Liver (tissue), 8 donors: ENCODE measurements at regions not wholly inside any gene's neighbourhood (a gene's known extent, or its start where the extent isn't known, plus 50 kb on each side); places are given as distances from the start of the nearest gene placed in this dataset.
"Not testable (repeated sequence)": the region's sequence is repeated elsewhere in the genome, so short reads cannot be mapped to it uniquely, and the experiment has no call there.

ENCODE experiments used
- DNase-seq: peaks from one replicate; pipeline ENCODE4 v3.0.0-alpha.2; 2017; ENCODE audit warnings: low spot score
- H3K27ac ChIP-seq, 2 donors: one replicate each; pipeline ENCODE4 v1.7.0; 2013; ENCODE audit warnings: inconsistent platforms in 2 of 2, low read length in 2 of 2, control low read depth in 1 of 2, low read depth in 1 of 2, mild to moderate bottlenecking in 1 of 2
- H3K27me3 ChIP-seq, 4 donors: one replicate each; pipeline versions ENCODE4 v1.6.1 to v1.7.0; 2013; ENCODE audit warnings: low read length in 3 of 4, inconsistent platforms in 1 of 4, mild to moderate bottlenecking in 1 of 4, moderate library complexity in 1 of 4; ENCODE audit not compliant: control insufficient read depth in 4 of 4, insufficient read depth in 4 of 4
- H3K36me3 ChIP-seq, 4 donors: one replicate each; pipeline versions ENCODE4 v1.6.1 to v1.7.0; 2013; ENCODE audit warnings: low read length in 3 of 4, mild to moderate bottlenecking in 3 of 4, low read depth in 1 of 4, moderate library complexity in 1 of 4; ENCODE audit not compliant: control insufficient read depth in 4 of 4, insufficient read depth in 3 of 4
- H3K4me1 ChIP-seq, 4 donors: one replicate each; pipeline versions ENCODE4 v1.6.1 to v1.7.0; 2013; ENCODE audit warnings: low read length in 3 of 4, mild to moderate bottlenecking in 3 of 4, moderate library complexity in 1 of 4; ENCODE audit not compliant: control insufficient read depth in 4 of 4, insufficient read depth in 4 of 4
- H3K4me3 ChIP-seq, 3 donors: one replicate each; pipeline versions ENCODE4 v1.6.1 to v1.7.0; 2013; ENCODE audit warnings: low read length in 3 of 3, control low read depth in 1 of 3, low read depth in 1 of 3, mild to moderate bottlenecking in 1 of 3
- H3K9ac ChIP-seq, 2 donors: one replicate each; pipeline ENCODE4 v1.7.0; 2013; ENCODE audit warnings: low read length in 2 of 2, mild to moderate bottlenecking in 2 of 2, moderate library complexity in 2 of 2, control low read depth in 1 of 2, low read depth in 1 of 2
- H3K9me3 ChIP-seq, 4 donors: one replicate each; pipeline versions ENCODE4 v1.6.1 to v1.7.0; 2013; ENCODE audit warnings: low read length in 3 of 4; ENCODE audit not compliant: control insufficient read depth in 4 of 4
- EGR1 ChIP-seq, 2 donors: IDR thresholded peaks; 2 replicates each; pipeline ENCODE4 v1.6.1; 2016 to 2018; ENCODE audit warnings: antibody characterized with exemption in 2 of 2, low read depth in 2 of 2
- FOXA1 ChIP-seq: IDR thresholded peaks from 2 replicates; pipeline ENCODE4 v1.6.1; 2016; ENCODE audit warnings: antibody characterized with exemption
- FOXA2 ChIP-seq: IDR thresholded peaks from 2 replicates; pipeline ENCODE4 v1.6.1; 2016; ENCODE audit warnings: antibody characterized with exemption
- GABPA ChIP-seq, 2 donors: IDR thresholded peaks in 1 of 2; conservative IDR thresholded peaks in 1 of 2; 2 replicates each; pipeline ENCODE4 v1.6.1; 2016; ENCODE audit warnings: antibody characterized with exemption in 2 of 2, mild to moderate bottlenecking in 1 of 2, moderate library complexity in 1 of 2
- HNF4G ChIP-seq: IDR thresholded peaks from 2 replicates; pipeline ENCODE4 v1.6.1; 2016; ENCODE audit warnings: antibody characterized with exemption
- JUND ChIP-seq, 2 donors: IDR thresholded peaks; 2 replicates each; pipeline ENCODE4 v1.6.1; 2016; ENCODE audit warnings: antibody characterized with exemption in 2 of 2
- RAD21 ChIP-seq, 2 donors: IDR thresholded peaks; 2 replicates each; pipeline ENCODE4 v1.6.1; 2016; ENCODE audit warnings: antibody characterized with exemption in 2 of 2, mild to moderate bottlenecking in 2 of 2
- RXRA ChIP-seq, 2 donors: IDR thresholded peaks; 2 replicates each; pipeline ENCODE4 v1.6.1; 2017 to 2018; ENCODE audit warnings: antibody characterized with exemption in 2 of 2, mild to moderate bottlenecking in 1 of 2
- SP1 ChIP-seq: IDR thresholded peaks from 2 replicates; pipeline ENCODE4 v1.6.1; 2018; ENCODE audit warnings: antibody characterized with exemption, mild to moderate bottlenecking
- TAF1 ChIP-seq: conservative IDR thresholded peaks from 2 replicates; pipeline ENCODE4 v1.6.1; 2016; ENCODE audit warnings: antibody characterized with exemption, mild to moderate bottlenecking
- YY1 ChIP-seq: IDR thresholded peaks from 2 replicates; pipeline ENCODE4 v1.6.1; 2016; ENCODE audit warnings: antibody characterized with exemption, mild to moderate bottlenecking
- WGBS: extraction: QIAGEN DNeasy Blood & Tissue Kit; methylation state at CpG from one replicate; pipeline ENCODE4 v1.1.7; 2013; 5-methylcytosine and 5-hydroxymethylcytosine counted together
- TF ChIP-seq, protein P1 (sequence below): fragments of 150-350 bp; IDR thresholded peaks from 2 replicates; pipeline ENCODE4 v1.5.1; 2017; ENCODE audit warnings: improper control_type of control experiment, low read depth, low read length; ENCODE audit not compliant: missing input control
- TF ChIP-seq, protein P2 (sequence below): IDR thresholded peaks from 2 replicates; pipeline ENCODE4 v1.6.1; 2016; ENCODE audit warnings: antibody characterized with exemption
- TF ChIP-seq, protein P3 (sequence below): IDR thresholded peaks from 2 replicates; pipeline ENCODE4 v1.6.1; 2016; ENCODE audit warnings: antibody characterized with exemption, mild to moderate bottlenecking
- donor health status: healthy.
- donor health status: healthy.
- donor health status: healthy.
- donor health status: healthy.
- donor health status: healthy.

DNA sequence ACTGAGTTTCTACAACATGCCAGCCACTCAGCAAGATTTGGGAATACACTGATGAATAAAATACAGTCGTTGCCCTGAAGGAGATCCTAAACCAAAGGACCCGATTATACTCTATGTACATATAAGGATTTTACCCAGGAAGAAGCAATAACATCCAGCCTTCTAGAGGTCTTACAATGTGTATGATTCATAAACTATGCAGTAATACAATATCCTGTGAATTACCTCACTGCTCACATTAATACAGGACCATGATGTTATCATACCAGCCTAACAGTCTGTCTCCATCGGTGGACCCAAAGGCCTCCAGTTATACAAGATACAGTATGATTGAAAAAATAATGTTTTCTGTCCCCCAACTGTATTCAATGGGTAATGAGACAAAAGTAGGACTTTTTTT is 310.5 kb upstream of the TRPM3 start:
- whole genome bisulfite sequencing, result 78% methylated on average over 3 of the region's 3 CpGs
- TF ChIP-seq EGR1 (IDR thresholded peaks at IDR 0.05; ENCODE audit: low read depth in 2 of 2) (no peak), YY1 (no peak), FOXA1 (no peak), FOXA2 (no peak), TAF1 (no peak), JUND (IDR thresholded peaks at IDR 0.05) (no peak), GABPA (IDR thresholded peaks at IDR 0.05 in 1 of 2, conservative IDR thresholded peaks at IDR 0.05 in 1 of 2) (no peak), RXRA (IDR thresholded peaks at IDR 0.05) (no peak), SP1 (no peak), HNF4G (no peak), RAD21 (IDR thresholded peaks at IDR 0.05) (no peak)
- TF ChIP-seq, protein P1, sequence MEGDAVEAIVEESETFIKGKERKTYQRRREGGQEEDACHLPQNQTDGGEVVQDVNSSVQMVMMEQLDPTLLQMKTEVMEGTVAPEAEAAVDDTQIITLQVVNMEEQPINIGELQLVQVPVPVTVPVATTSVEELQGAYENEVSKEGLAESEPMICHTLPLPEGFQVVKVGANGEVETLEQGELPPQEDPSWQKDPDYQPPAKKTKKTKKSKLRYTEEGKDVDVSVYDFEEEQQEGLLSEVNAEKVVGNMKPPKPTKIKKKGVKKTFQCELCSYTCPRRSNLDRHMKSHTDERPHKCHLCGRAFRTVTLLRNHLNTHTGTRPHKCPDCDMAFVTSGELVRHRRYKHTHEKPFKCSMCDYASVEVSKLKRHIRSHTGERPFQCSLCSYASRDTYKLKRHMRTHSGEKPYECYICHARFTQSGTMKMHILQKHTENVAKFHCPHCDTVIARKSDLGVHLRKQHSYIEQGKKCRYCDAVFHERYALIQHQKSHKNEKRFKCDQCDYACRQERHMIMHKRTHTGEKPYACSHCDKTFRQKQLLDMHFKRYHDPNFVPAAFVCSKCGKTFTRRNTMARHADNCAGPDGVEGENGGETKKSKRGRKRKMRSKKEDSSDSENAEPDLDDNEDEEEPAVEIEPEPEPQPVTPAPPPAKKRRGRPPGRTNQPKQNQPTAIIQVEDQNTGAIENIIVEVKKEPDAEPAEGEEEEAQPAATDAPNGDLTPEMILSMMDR, result no peak
- TF ChIP-seq, protein P2, sequence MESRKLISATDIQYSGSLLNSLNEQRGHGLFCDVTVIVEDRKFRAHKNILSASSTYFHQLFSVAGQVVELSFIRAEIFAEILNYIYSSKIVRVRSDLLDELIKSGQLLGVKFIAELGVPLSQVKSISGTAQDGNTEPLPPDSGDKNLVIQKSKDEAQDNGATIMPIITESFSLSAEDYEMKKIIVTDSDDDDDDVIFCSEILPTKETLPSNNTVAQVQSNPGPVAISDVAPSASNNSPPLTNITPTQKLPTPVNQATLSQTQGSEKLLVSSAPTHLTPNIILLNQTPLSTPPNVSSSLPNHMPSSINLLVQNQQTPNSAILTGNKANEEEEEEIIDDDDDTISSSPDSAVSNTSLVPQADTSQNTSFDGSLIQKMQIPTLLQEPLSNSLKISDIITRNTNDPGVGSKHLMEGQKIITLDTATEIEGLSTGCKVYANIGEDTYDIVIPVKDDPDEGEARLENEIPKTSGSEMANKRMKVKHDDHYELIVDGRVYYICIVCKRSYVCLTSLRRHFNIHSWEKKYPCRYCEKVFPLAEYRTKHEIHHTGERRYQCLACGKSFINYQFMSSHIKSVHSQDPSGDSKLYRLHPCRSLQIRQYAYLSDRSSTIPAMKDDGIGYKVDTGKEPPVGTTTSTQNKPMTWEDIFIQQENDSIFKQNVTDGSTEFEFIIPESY, result no peak
- TF ChIP-seq, protein P3, sequence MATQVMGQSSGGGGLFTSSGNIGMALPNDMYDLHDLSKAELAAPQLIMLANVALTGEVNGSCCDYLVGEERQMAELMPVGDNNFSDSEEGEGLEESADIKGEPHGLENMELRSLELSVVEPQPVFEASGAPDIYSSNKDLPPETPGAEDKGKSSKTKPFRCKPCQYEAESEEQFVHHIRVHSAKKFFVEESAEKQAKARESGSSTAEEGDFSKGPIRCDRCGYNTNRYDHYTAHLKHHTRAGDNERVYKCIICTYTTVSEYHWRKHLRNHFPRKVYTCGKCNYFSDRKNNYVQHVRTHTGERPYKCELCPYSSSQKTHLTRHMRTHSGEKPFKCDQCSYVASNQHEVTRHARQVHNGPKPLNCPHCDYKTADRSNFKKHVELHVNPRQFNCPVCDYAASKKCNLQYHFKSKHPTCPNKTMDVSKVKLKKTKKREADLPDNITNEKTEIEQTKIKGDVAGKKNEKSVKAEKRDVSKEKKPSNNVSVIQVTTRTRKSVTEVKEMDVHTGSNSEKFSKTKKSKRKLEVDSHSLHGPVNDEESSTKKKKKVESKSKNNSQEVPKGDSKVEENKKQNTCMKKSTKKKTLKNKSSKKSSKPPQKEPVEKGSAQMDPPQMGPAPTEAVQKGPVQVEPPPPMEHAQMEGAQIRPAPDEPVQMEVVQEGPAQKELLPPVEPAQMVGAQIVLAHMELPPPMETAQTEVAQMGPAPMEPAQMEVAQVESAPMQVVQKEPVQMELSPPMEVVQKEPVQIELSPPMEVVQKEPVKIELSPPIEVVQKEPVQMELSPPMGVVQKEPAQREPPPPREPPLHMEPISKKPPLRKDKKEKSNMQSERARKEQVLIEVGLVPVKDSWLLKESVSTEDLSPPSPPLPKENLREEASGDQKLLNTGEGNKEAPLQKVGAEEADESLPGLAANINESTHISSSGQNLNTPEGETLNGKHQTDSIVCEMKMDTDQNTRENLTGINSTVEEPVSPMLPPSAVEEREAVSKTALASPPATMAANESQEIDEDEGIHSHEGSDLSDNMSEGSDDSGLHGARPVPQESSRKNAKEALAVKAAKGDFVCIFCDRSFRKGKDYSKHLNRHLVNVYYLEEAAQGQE, result no peak
- H3K9me3 ChIP-seq, result no peaks in the 10 kb centered on the region
- H3K27ac ChIP-seq, result no peak overlapping the region
- no peak overlapping the region for H3K9ac ChIP-seq
- peaks cover 0 to 3% (median 0%) of the 10 kb centered on the region in 4 donors for H3K27me3 ChIP-seq
- no peaks in the 10 kb centered on the region for H3K36me3 ChIP-seq
- no peaks in the 10 kb centered on the region for H3K4me1 ChIP-seq
- no peak for DNase-seq
- H3K4me3 ChIP-seq, result no peak overlapping the region

DNA sequence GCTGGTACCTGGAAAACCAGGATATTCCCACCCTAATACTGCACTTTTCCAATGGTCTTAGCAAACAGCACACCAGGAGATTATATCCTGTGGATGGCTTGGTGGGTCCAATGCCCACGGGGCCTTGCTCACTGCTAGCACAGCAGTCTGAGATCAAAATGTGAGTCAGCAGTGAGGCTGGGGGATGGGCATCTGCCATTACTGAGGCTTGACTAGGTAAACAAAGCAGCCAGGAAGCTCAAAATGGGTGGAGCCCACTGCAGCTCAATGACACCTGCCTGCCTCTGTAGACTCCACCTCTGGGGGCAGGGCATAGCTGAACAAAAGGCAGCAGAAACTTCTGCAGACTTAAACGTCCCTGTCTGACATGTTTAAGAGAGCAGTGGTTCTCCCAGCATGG is 285.9 kb upstream of the TRPM3 start:
- not testable (repeated sequence) for H3K9me3 ChIP-seq, H3K27me3 ChIP-seq, H3K27ac ChIP-seq, H3K4me1 ChIP-seq, H3K9ac ChIP-seq, H3K4me3 ChIP-seq, DNase-seq, H3K36me3 ChIP-seq
- 64% methylated on average over 2 of the region's 2 CpGs for WGBS
